Breast epithelium (tissue), 3 donors: ENCODE measurements at regions not wholly inside any gene's neighbourhood (a gene's known extent, or its start where the extent isn't known, plus 50 kb on each side); places are given as distances from the start of the nearest gene placed in this dataset.

Source experiments
- CTCF ChIP-seq, 3 donors: fragments of 450-650 bp; IDR thresholded peaks; one replicate each; pipeline ENCODE4 v1.5.1; 2016 to 2017; ENCODE audit warnings: antibody characterized with exemption in 3 of 3, mild to moderate bottlenecking in 3 of 3, moderate library complexity in 3 of 3
- POLR2A ChIP-seq: fragments of 450-650 bp; IDR thresholded peaks from one replicate; pipeline ENCODE4 v1.6.1; 2016; ENCODE audit warnings: antibody characterized with exemption, mild to moderate bottlenecking, moderate library complexity
- POLR2AphosphoS5 ChIP-seq, 3 donors: sonication (generic); formaldehyde crosslinking; IDR thresholded peaks; one replicate each; pipeline ENCODE4 v1.6.1; 2017; ENCODE audit warnings: antibody characterized with exemption in 3 of 3

DNA sequence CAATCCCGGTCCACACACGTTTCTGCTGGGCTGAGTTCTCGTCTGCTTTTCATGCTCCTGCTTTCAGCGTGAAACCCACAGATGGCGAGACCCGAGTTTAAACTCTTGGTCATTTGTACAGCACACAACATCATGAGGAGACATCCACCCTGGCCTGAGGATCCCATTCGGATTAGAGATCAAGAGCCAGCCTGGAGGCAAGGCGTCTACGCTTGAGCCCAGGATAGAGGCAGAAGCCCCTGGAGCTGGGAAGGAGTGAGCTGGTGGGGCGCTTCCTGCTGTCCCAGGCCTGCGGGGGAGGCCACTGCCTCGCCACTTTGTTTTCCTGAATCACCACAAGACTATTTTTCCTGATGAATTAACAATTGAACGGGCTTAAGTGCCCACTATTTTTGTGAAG lies 281.9 kb upstream of the IRX4 start:
- TF ChIP-seq CTCF (IDR thresholded peaks at IDR 0.05): no peak
- no peak for TF ChIP-seq POLR2A
- TF ChIP-seq POLR2AphosphoS5 (IDR thresholded peaks at IDR 0.05): no peak
